Sigmoid colon (tissue), 6 donors: ENCODE measurements at regions not wholly inside any gene's neighbourhood (a gene's known extent, or its start where the extent isn't known, plus 50 kb on each side); places are given as distances from the start of the nearest gene placed in this dataset.

Experiments
- DNase-seq: peaks from one replicate; pipeline ENCODE4 v3.0.0-alpha.2; 2019
- H3K27ac ChIP-seq, 4 donors: fragments of 200-600 bp; sonication (generic); one replicate each; pipeline ENCODE4 v1.5.1; 2016 to 2019; ENCODE audit warnings: mild to moderate bottlenecking in 1 of 4
- H3K27me3 ChIP-seq, 3 donors: fragments of 200-600 bp; sonication (generic); one replicate each; pipeline ENCODE4 v1.5.1; 2019; ENCODE audit warnings: mild to moderate bottlenecking in 1 of 3
- H3K36me3 ChIP-seq, 4 donors: fragments of 200-600 bp; sonication (generic); one replicate each; pipeline ENCODE4 v1.5.1; 2016 to 2019
- H3K4me1 ChIP-seq, 4 donors: fragments of 200-600 bp; sonication (generic); one replicate each; pipeline ENCODE4 v1.5.1; 2017 to 2019
- H3K4me3 ChIP-seq, 4 donors: fragments of 200-600 bp; sonication (generic); one replicate each; pipeline ENCODE4 v1.5.1; 2017 to 2019; ENCODE audit warnings: mild to moderate bottlenecking in 2 of 4, moderate library complexity in 1 of 4
- H3K9me3 ChIP-seq, 4 donors: fragments of 200-600 bp in 3 of 4; sonication (generic) in 3 of 4; one replicate each; pipeline versions ENCODE4 v1.5.1 to v1.6.1; 2013 to 2019
- EP300 ChIP-seq, 4 donors: sonication (generic); formaldehyde crosslinking; IDR thresholded peaks; one replicate each; pipeline ENCODE4 v1.6.1; 2017; ENCODE audit warnings: antibody characterized with exemption in 4 of 4
- POLR2A ChIP-seq, 2 donors: fragments of 450-650 bp; IDR thresholded peaks; one replicate each; pipeline ENCODE4 v1.6.1; 2016; ENCODE audit warnings: antibody characterized with exemption in 2 of 2, mild to moderate bottlenecking in 2 of 2, moderate library complexity in 2 of 2
- POLR2AphosphoS5 ChIP-seq, 4 donors: sonication (generic); formaldehyde crosslinking; IDR thresholded peaks; one replicate each; pipeline ENCODE4 v1.6.1; 2017; ENCODE audit warnings: antibody characterized with exemption in 4 of 4
- WGBS, 2 donors: extraction: QIAGEN DNeasy Blood & Tissue Kit; methylation state at CpG; one replicate each; pipeline ENCODE4 v1.1.7; 2013; 5-methylcytosine and 5-hydroxymethylcytosine counted together
- intact Hi-C: fragments of 100-400 bp; cut with DNase I; formaldehyde crosslinking; loops from one replicate; pipeline ENCODE4 v1.15.1; 2023
- TF ChIP-seq, protein P1 (sequence below), 4 experiments: fragments of 450-650 bp in 3 of 4; fragments of 200-600 bp in 1 of 4; IDR thresholded peaks; one replicate each; pipeline ENCODE4 v1.5.1; 2016 to 2019; ENCODE audit warnings: antibody characterized with exemption in 4 of 4, mild to moderate bottlenecking in 3 of 4, moderate library complexity in 2 of 4
- donor health status: healthy with polysubstance abuse.
- donor health status: healthy.

DNA sequence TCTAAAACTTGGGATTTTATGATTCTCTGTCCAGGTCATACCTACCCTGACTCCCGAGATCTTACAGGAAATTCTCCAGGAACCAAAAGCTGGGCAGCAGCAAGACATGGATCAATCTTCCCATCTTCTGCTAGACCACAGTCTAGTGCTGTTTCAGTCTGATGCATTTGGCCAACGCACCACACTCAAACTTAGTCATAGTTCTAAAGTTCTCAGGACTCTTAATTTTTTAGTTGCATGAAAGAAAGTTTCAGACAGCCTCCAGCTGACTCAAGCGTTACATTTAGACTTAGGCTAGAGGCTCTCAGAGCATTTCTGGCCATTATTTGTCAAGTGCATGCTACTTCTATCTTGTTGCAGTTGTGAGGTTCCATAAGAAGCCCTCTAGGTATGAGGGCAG lies 230.1 kb upstream of the CCDC150 start:
- no peak for DNase-seq
- intact Hi-C loops, result no loop called here
- Histone ChIP-seq H3K9me3 (no peaks in the 10 kb centered on the region), H3K27me3 (no peaks in the 10 kb centered on the region), H3K4me3 (no peak overlapping the region), H3K4me1 (no peaks in the 10 kb centered on the region), H3K27ac (no peak overlapping the region), H3K36me3 (no peaks in the 10 kb centered on the region)
- TF ChIP-seq, protein P1, sequence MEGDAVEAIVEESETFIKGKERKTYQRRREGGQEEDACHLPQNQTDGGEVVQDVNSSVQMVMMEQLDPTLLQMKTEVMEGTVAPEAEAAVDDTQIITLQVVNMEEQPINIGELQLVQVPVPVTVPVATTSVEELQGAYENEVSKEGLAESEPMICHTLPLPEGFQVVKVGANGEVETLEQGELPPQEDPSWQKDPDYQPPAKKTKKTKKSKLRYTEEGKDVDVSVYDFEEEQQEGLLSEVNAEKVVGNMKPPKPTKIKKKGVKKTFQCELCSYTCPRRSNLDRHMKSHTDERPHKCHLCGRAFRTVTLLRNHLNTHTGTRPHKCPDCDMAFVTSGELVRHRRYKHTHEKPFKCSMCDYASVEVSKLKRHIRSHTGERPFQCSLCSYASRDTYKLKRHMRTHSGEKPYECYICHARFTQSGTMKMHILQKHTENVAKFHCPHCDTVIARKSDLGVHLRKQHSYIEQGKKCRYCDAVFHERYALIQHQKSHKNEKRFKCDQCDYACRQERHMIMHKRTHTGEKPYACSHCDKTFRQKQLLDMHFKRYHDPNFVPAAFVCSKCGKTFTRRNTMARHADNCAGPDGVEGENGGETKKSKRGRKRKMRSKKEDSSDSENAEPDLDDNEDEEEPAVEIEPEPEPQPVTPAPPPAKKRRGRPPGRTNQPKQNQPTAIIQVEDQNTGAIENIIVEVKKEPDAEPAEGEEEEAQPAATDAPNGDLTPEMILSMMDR (IDR thresholded peaks at IDR 0.05), result no peak
- no peak for TF ChIP-seq POLR2A (IDR thresholded peaks at IDR 0.05)
- no peak for TF ChIP-seq POLR2AphosphoS5 (IDR thresholded peaks at IDR 0.05)
- 88 to 89% methylated on average over 3 of the region's 3 CpGs for WGBS, 2 donors

DNA sequence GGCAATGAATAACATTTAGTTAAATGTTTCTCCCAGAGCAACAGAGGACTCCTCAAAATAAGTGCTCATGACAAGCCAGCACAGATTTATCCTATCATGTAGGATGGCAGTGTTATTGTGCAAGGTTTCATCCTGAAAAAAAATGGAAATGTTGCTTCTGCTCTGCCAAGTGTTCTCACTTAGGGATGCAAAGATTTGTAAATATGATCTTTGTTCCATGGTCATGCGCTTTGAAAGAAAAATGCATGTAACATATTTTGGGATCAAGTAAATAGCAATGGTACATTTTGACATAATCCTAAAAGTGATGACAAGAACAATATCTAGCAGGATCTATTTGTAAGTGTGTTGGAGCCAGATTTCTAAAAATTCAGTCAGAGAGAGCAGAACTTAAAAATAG lies 229.5 kb upstream of the CCDC150 start:
- H3K9me3 ChIP-seq, result no peaks in the 10 kb centered on the region
- H3K36me3 ChIP-seq, result no peaks in the 10 kb centered on the region
- WGBS, 2 donors, result 94 to 98% methylated on average over 1 of the region's 1 CpG
- intact Hi-C loops, result no loop called here
- no peaks in the 10 kb centered on the region for H3K4me1 ChIP-seq
- no peaks in the 10 kb centered on the region for H3K27me3 ChIP-seq
- TF ChIP-seq, protein P1 (IDR thresholded peaks at IDR 0.05), result no peak
- no peak for TF ChIP-seq POLR2A (IDR thresholded peaks at IDR 0.05)
- no peak for TF ChIP-seq EP300 (IDR thresholded peaks at IDR 0.05)
- no peak for TF ChIP-seq POLR2AphosphoS5 (IDR thresholded peaks at IDR 0.05)
- no peak for DNase-seq
- H3K4me3 ChIP-seq, result no peak overlapping the region
- H3K27ac ChIP-seq, result no peak overlapping the region

DNA sequence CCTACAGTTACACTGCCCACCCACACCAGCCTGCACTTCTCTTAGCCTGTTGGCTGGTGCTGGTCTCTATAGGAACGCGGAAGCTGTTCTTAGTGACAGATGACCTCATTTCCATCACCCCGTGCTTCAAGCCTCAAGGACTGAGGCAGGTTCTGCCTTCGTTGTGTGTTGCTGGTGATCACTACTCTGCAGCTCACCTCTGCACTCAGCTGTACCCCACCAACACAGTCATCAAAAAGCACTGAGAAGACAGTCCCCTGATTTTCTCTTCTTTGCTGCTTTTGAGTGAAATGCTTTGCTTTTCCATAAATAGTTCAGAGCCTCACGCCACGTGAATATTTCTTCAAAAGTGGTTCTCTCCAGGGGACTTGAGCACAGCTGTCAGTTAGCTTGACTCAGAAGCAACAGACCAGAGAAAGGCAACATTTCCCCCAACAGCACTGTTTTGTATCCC lies 225.7 kb upstream of the CCDC150 start:
- Histone ChIP-seq H3K4me1 (no peaks in the 10 kb centered on the region), H3K27ac (no peak overlapping the region), H3K27me3 (no peaks in the 10 kb centered on the region), H3K9me3 (no peaks in the 10 kb centered on the region), H3K36me3 (no peaks in the 10 kb centered on the region), H3K4me3 (no peak overlapping the region)
- TF ChIP-seq, protein P1 (IDR thresholded peaks at IDR 0.05), result no peak
- TF ChIP-seq EP300 (IDR thresholded peaks at IDR 0.05) (no peak), POLR2AphosphoS5 (IDR thresholded peaks at IDR 0.05) (no peak), POLR2A (IDR thresholded peaks at IDR 0.05) (no peak)
- no peak for DNase-seq
- intact Hi-C loops, result no loop called here
- WGBS, 2 donors, result 57 to 82% methylated on average over 6 of the region's 6 CpGs

DNA sequence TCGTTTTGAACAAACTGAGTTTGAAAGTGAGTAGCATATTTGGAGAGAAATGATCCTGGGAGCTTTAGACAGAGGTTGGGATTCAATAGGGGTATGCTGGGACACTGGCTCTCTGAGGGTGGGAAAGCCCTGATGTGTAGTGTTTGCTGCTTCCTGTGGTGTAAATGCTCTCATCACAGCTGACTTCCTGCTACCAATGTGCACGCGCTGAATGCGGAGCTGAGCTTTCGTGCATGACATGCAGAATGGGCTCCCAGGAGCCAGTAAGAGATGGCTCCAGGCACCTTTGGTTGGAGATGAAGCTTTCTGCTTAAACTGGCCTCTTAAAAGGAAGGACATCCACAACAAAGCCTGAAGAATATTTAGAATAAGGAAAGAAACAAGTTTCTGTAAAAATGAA lies 224.1 kb upstream of the CCDC150 start:
- intact Hi-C loops, result no loop called here
- H3K9me3 ChIP-seq, result no peaks in the 10 kb centered on the region
- TF ChIP-seq POLR2A (IDR thresholded peaks at IDR 0.05) (no peak), POLR2AphosphoS5 (IDR thresholded peaks at IDR 0.05) (no peak), EP300 (IDR thresholded peaks at IDR 0.05) (no peak)
- no peaks in the 10 kb centered on the region for H3K36me3 ChIP-seq
- no peak overlapping the region for H3K27ac ChIP-seq
- no peaks in the 10 kb centered on the region for H3K27me3 ChIP-seq
- WGBS, 2 donors, result 58 to 63% methylated on average over 5 of the region's 5 CpGs
- no peak for DNase-seq
- no peaks in the 10 kb centered on the region for H3K4me1 ChIP-seq
- H3K4me3 ChIP-seq, result no peak overlapping the region

DNA sequence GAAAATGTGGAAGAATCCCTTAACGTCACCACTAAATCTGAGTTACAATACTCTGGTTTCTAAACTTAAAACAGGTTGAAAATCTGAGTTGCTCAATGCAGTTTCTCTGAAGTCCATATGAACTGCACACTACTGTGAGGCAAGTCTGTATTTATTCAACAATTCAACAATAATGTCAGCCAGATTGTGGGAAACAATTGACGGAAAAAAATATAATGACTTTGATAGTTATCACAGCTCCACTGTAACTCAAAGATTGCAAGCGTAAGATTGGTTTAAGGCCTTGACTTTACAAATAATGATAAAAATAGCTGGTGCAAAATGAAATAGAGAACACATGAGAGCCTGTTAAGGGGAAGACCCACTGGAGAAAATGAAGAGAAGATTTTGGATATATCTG lies 219.4 kb upstream of the CCDC150 start:
- Histone ChIP-seq H3K27me3 (no peaks in the 10 kb centered on the region), H3K4me1 (no peaks in the 10 kb centered on the region), H3K36me3 (no peaks in the 10 kb centered on the region), H3K9me3 (no peaks in the 10 kb centered on the region), H3K4me3 (no peak overlapping the region), H3K27ac (no peak overlapping the region)
- WGBS, 2 donors, result 91 to 93% methylated on average over 3 of the region's 3 CpGs
- DNase-seq, result no peak
- intact Hi-C loops, result no loop called here
- TF ChIP-seq POLR2A (IDR thresholded peaks at IDR 0.05), result no peak
- no peak for TF ChIP-seq EP300 (IDR thresholded peaks at IDR 0.05)
- TF ChIP-seq, protein P1 (IDR thresholded peaks at IDR 0.05), result no peak
- TF ChIP-seq POLR2AphosphoS5 (IDR thresholded peaks at IDR 0.05), result no peak
